ENCODE measurements at regions not wholly inside any gene's neighbourhood (a gene's known extent, or its start where the extent isn't known, plus 50 kb on each side); places are given as distances from the start of the nearest gene placed in this dataset.
"Not testable (repeated sequence)": the region's sequence is repeated elsewhere in the genome, so short reads cannot be mapped to it uniquely, and the experiment has no call there.

GRCh38 chr3:18567293-18567692, 142.2 kb upstream of the SATB1 start:
- ATAC-seq (replicated peaks in 6 of 8): no peak
- H3K4me3 ChIP-seq: no peak overlapping the region
- in situ Hi-C loops (cut with MboI; ENCODE audit: low pct_unique_long_range_greater_than_20kb in 2 of 9, low sequenced_read_pairs in 9 of 9, unreplicated experiment in 9 of 9): loop anchor here in 2 of 9 experiments (25.0 kb wide), 1 partner anchor 420 kb away; no protein-coding TSS in a partner anchor
- H3K4me1 ChIP-seq (replicated peaks in 1 of 2): no peaks in the 10 kb centered on the region
- no peak overlapping the region for H3K27ac ChIP-seq

- Histone ChIP-seq H3K4me1 (replicated peaks in 1 of 2) (no peaks in the 10 kb centered on the region), H3K27ac (no peak overlapping the region), H3K4me3 (no peak overlapping the region)
- WGBS, 10 experiments: 0 to 100% (median 69%) methylated on average over 1 of the region's 1 CpG; no CpG with 5 or more reads in 2 of the 10 experiments
- in situ Hi-C loops (cut with MboI; ENCODE audit: low pct_unique_long_range_greater_than_20kb in 2 of 9, low sequenced_read_pairs in 9 of 9, unreplicated experiment in 9 of 9): loop anchor here in 2 of 9 experiments (25.0 kb wide), 1 partner anchor 425 kb away; no protein-coding TSS in a partner anchor
- no peak for ATAC-seq (replicated peaks in 6 of 8)
These were observed 137.4 kb upstream of the SATB1 start for GRCh38 chr3:18562364-18563154.

DNA sequence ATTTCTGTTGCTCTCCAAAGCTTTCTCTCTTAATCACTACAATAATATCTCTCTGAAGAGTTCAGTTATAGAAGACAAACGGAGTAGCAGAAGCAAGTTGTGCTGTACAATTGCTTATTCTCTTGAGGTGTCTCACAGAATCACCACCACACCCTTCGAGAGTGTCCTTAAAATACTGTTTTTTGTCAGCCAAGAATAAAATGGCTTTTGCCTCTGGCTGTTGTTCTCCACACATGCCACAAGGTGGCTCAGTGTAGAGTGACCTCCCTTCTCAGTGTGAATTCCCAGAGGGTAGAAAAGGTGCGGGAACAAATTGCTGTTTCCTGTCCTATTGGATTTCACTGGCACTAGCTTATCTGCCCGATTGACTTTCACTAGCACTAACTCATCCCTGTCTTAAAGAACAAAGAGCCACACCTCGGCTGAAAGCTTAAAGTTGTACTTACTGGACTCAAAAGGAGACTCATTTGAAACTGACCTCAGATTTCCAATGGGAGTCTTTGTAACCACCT, 134.2 kb upstream of the SATB1 start:
- no peak overlapping the region for H3K4me3 ChIP-seq
- WGBS, 10 experiments: 0 to 57% (median 20%) methylated on average over 1 to 5 of the region's 5 CpGs; no CpG with 5 or more reads in 3 of the 10 experiments
- ATAC-seq (replicated peaks in 6 of 8): peak in 4 of 8 experiments; percentile 28 to 75 (median 62)
- in situ Hi-C loops (cut with MboI; ENCODE audit: low pct_unique_long_range_greater_than_20kb in 2 of 9, low sequenced_read_pairs in 9 of 9, unreplicated experiment in 9 of 9): loop anchor here in 2 of 9 experiments (25.0 kb wide), 1 partner anchor 428 kb away; no protein-coding TSS in a partner anchor
- no peaks in the 10 kb centered on the region for H3K4me1 ChIP-seq (replicated peaks in 1 of 2)
- H3K27ac ChIP-seq: no peak overlapping the region

DNA sequence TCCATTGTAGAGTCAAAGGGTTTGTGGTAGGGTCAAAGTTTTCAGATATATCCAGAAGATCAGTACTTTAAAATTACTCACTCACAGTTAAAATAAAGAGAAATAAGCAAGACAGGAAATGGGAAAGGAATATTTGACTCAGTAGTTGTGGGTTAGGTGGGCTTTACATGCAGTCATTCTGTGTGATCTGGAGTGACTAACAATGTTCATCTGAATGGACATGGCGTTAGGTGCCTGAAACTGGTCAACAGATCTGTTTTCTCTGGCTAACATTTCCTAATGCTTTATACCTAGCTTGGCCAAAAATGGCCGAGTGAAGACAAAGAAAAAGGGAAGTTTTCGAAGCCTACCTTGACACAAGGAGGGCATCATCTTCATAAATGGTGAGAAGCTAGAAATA, 133.4 kb upstream of the SATB1 start:
- in situ Hi-C loops (cut with MboI; ENCODE audit: low pct_unique_long_range_greater_than_20kb in 2 of 9, low sequenced_read_pairs in 9 of 9, unreplicated experiment in 9 of 9): loop anchor here in 2 of 9 experiments (25.0 kb wide), 1 partner anchor 429 kb away; no protein-coding TSS in a partner anchor
- Histone ChIP-seq H3K27ac (no peak overlapping the region), H3K4me3 (no peak overlapping the region), H3K4me1 (replicated peaks in 1 of 2) (no peaks in the 10 kb centered on the region)
- ATAC-seq (replicated peaks in 6 of 8): no peak
- 0 to 100% (median 80%) methylated on average over 1 to 3 of the region's 3 CpGs; no CpG with 5 or more reads in 2 of the 10 experiments for WGBS, 10 experiments

- H3K27ac ChIP-seq: no peak overlapping the region
- no peaks in the 10 kb centered on the region for H3K4me1 ChIP-seq (replicated peaks in 1 of 2)
- no peak for ATAC-seq (replicated peaks in 6 of 8)
- WGBS, 10 experiments: 6 to 100% (median 71%) methylated on average over 2 to 3 of the region's 3 CpGs; no CpG with 5 or more reads in 1 of the 10 experiments
- in situ Hi-C loops (cut with MboI; ENCODE audit: low pct_unique_long_range_greater_than_20kb in 2 of 9, low sequenced_read_pairs in 9 of 9, unreplicated experiment in 9 of 9): loop anchor here in 2 of 9 experiments (25.0 kb wide), 1 partner anchor 430 kb away; no protein-coding TSS in a partner anchor
- no peak overlapping the region for H3K4me3 ChIP-seq
These were observed 132.1 kb upstream of the SATB1 start for GRCh38 chr3:18557216-18557615.

- in situ Hi-C loops (cut with MboI; ENCODE audit: low pct_unique_long_range_greater_than_20kb in 2 of 9, low sequenced_read_pairs in 9 of 9, unreplicated experiment in 9 of 9): loop anchor here in 2 of 9 experiments (25.0 kb wide), 1 partner anchor 431 kb away; no protein-coding TSS in a partner anchor
- no peak overlapping the region for H3K27ac ChIP-seq
- ATAC-seq (replicated peaks in 6 of 8): no peak
- H3K4me1 ChIP-seq (replicated peaks in 1 of 2): no peaks in the 10 kb centered on the region
- 10 to 92% (median 80%) methylated on average over 1 to 4 of the region's 4 CpGs; no CpG with 5 or more reads in 3 of the 10 experiments for WGBS, 10 experiments
- no peak overlapping the region for H3K4me3 ChIP-seq
These were observed 131.5 kb upstream of the SATB1 start for GRCh38 chr3:18556503-18557135.

- 5 to 100% (median 85%) methylated on average over 2 to 3 of the region's 3 CpGs; no CpG with 5 or more reads in 5 of the 10 experiments for WGBS, 10 experiments
- ATAC-seq (replicated peaks in 6 of 8): no peak
These were observed 130.9 kb upstream of the SATB1 start for GRCh38 chr3:18556001-18556408.

DNA sequence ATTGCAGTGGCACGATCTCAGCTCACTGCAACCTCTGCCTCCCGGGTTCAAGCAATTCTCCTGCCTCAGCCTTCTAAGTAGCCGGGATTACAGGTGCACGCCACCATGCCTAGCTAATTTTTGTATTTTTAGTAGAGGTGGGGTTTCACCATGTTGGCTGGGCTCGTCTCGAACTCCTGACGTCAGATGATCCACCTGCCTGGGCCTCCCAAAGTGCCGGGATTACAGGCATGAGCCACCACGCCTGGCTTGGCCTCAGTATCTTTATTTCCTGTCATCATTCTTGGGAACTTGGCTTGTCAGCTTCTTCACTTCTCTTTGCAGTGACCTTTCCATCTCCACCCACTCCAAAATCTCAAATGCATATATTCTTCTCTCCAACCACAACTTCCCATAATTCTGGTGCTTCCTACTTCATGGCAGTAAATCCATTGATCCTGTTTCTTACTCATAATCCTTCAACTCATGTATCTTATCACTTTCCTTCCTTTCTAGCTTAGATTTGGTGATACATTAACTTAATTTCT, 127.5 kb upstream of the SATB1 start:
- in situ Hi-C loops (cut with MboI; ENCODE audit: low pct_unique_long_range_greater_than_20kb in 2 of 9, low sequenced_read_pairs in 9 of 9, unreplicated experiment in 9 of 9): loop anchor here in 2 of 9 experiments (25.0 kb wide), 1 partner anchor 435 kb away; no protein-coding TSS in a partner anchor
- WGBS, 10 experiments: 0 to 100% (median 74%) methylated on average over 1 to 3 of the region's 9 CpGs; no CpG with 5 or more reads in 2 of the 10 experiments
- H3K4me1 ChIP-seq (replicated peaks in 1 of 2); ATAC-seq (replicated peaks in 6 of 8); H3K27ac ChIP-seq; H3K4me3 ChIP-seq: not testable (repeated sequence)

More at GRCh38 chr3:18556001-18556408, 130.9 kb upstream of the SATB1 start:
- no peak overlapping the region for H3K4me3 ChIP-seq
- in situ Hi-C loops (cut with MboI; ENCODE audit: low pct_unique_long_range_greater_than_20kb in 2 of 9, low sequenced_read_pairs in 9 of 9, unreplicated experiment in 9 of 9): loop anchor here in 2 of 9 experiments (25.0 kb wide), 1 partner anchor 431 kb away; no protein-coding TSS in a partner anchor
- no peaks in the 10 kb centered on the region for H3K4me1 ChIP-seq (replicated peaks in 1 of 2)
- no peak overlapping the region for H3K27ac ChIP-seq

DNA sequence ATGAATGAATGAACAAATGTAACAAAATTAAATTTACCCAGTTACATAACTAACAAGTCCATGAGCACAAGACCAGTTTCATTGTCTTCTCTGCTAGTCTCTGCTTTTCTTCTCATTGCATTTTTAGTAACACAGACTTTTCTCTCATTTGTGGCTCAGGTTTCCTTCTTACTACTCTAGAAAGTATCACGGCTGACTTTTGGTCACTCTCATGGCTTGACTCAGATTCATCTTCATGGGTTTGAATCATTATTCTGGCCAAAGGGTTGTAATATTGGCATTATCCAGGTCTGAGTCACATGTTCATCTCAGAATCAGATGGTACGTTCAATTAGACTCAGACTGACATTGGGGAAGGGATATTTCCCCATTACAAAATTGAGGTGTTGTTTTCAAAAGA, 121.5 kb upstream of the SATB1 start:
- H3K4me3 ChIP-seq: no peak overlapping the region
- 29 to 100% (median 80%) methylated on average over 1 to 2 of the region's 2 CpGs; no CpG with 5 or more reads in 1 of the 10 experiments for WGBS, 10 experiments
- no peaks in the 10 kb centered on the region for H3K4me1 ChIP-seq (replicated peaks in 1 of 2)
- no peak overlapping the region for H3K27ac ChIP-seq
- ATAC-seq (replicated peaks in 6 of 8): no peak
- in situ Hi-C loops (cut with MboI; ENCODE audit: low pct_unique_long_range_greater_than_20kb in 2 of 9, low sequenced_read_pairs in 9 of 9, unreplicated experiment in 9 of 9): no loop called here

DNA sequence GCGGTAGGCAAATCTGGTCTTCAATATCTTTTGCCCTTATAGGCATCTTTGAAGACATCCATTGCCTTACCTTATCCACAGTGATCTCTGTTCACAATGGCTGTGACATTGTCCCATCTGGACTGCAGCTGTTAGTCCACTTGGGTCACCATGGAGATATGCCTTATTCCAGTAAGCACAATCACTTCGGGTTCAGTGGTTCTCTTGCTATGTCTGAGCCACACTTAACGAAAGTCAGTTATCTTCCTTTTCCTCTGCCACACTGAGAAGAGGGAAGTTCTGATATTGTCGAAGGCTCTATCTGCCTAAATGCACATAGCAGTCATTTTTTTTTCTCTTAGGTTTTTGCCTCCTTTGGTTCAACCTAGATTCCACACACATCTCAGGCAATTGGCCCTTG, 119.0 kb upstream of the SATB1 start:
- WGBS, 10 experiments: 0 to 100% (median 77%) methylated on average over 1 to 4 of the region's 4 CpGs; no CpG with 5 or more reads in 2 of the 10 experiments
- in situ Hi-C loops (cut with MboI; ENCODE audit: low pct_unique_long_range_greater_than_20kb in 2 of 9, low sequenced_read_pairs in 9 of 9, unreplicated experiment in 9 of 9): no loop called here

GRCh38 chr3:18538463-18539230, 113.5 kb upstream of the SATB1 start:
- no peaks in the 10 kb centered on the region for H3K4me1 ChIP-seq (replicated peaks in 1 of 2)
- in situ Hi-C loops (cut with MboI; ENCODE audit: low pct_unique_long_range_greater_than_20kb in 2 of 9, low sequenced_read_pairs in 9 of 9, unreplicated experiment in 9 of 9): no loop called here
- H3K27ac ChIP-seq: no peak overlapping the region
- no peak overlapping the region for H3K4me3 ChIP-seq
- WGBS, 10 experiments: 0 to 100% (median 81%) methylated on average over 1 to 7 of the region's 7 CpGs
- ATAC-seq (replicated peaks in 6 of 8): no peak

More for the DNA sequence above, 119.0 kb upstream of the SATB1 start:
- ATAC-seq (replicated peaks in 6 of 8): peak in 3 of 8 experiments; percentile 44 to 52 (median 47)
- Histone ChIP-seq H3K4me3 (no peak overlapping the region), H3K27ac (no peak overlapping the region), H3K4me1 (replicated peaks in 1 of 2) (no peaks in the 10 kb centered on the region)

DNA sequence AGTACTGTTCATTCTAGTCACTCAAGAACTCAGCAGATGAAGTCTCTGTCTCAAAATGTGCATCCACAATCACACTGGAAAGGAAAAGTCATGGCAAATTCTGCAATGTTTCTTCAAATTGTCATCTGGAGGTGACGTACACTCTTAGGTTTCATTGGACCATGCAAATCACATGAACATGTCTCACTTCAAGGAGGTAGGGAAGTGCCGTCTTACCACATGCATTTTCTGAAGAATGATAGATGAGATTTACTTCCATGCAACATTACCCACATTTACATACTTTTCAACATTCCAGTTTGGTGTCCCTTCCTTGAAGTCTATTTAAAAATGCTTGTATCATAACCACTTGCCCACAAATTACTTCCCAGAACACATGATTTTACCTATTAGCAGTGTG, 107.9 kb upstream of the SATB1 start:
- peak in 4 of 8 experiments; percentile 24 to 91 (median 47) for ATAC-seq (replicated peaks in 6 of 8)
- WGBS, 10 experiments: 0 to 100% (median 80%) methylated on average over 1 to 2 of the region's 2 CpGs; no CpG with 5 or more reads in 3 of the 10 experiments
- Histone ChIP-seq H3K4me3 (no peak overlapping the region), H3K27ac (no peak overlapping the region), H3K4me1 (replicated peaks in 1 of 2) (no peaks in the 10 kb centered on the region)
- in situ Hi-C loops (cut with MboI; ENCODE audit: low pct_unique_long_range_greater_than_20kb in 2 of 9, low sequenced_read_pairs in 9 of 9, unreplicated experiment in 9 of 9): no loop called here

Data from motor neuron (in vitro differentiated cells).